ENCODE measurements at regions not wholly inside any gene's neighbourhood (a gene's known extent, or its start where the extent isn't known, plus 50 kb on each side); places are given as distances from the start of the nearest gene placed in this dataset.

- TF ChIP-seq, protein P1, sequence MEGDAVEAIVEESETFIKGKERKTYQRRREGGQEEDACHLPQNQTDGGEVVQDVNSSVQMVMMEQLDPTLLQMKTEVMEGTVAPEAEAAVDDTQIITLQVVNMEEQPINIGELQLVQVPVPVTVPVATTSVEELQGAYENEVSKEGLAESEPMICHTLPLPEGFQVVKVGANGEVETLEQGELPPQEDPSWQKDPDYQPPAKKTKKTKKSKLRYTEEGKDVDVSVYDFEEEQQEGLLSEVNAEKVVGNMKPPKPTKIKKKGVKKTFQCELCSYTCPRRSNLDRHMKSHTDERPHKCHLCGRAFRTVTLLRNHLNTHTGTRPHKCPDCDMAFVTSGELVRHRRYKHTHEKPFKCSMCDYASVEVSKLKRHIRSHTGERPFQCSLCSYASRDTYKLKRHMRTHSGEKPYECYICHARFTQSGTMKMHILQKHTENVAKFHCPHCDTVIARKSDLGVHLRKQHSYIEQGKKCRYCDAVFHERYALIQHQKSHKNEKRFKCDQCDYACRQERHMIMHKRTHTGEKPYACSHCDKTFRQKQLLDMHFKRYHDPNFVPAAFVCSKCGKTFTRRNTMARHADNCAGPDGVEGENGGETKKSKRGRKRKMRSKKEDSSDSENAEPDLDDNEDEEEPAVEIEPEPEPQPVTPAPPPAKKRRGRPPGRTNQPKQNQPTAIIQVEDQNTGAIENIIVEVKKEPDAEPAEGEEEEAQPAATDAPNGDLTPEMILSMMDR (IDR thresholded peaks at IDR 0.05): no peak
- no peak for TF ChIP-seq EP300 (IDR thresholded peaks at IDR 0.05)
- no peak for TF ChIP-seq POLR2A (IDR thresholded peaks at IDR 0.05)
- no peak for TF ChIP-seq POLR2AphosphoS5 (IDR thresholded peaks at IDR 0.05)
These were observed 745.2 kb upstream of the C9orf72 start for GRCh38 chr9:28318515-28318914.

Data from sigmoid colon (tissue), 4 donors.